Limb (tissue), 2 donors: ENCODE measurements at regions not wholly inside any gene's neighbourhood (a gene's known extent, or its start where the extent isn't known, plus 50 kb on each side); places are given as distances from the start of the nearest gene placed in this dataset.
"Not testable (repeated sequence)": the region's sequence is repeated elsewhere in the genome, so short reads cannot be mapped to it uniquely, and the experiment has no call there.

ENCODE experiments used
- DNase-seq, 2 donors: peaks; one replicate each; pipeline ENCODE4 v3.0.0-alpha.2; 2016; ENCODE audit errors: extremely low spot score in 2 of 2

GRCh38 chr14:58992935-58993334, 195.5 kb upstream of the DAAM1 start:
- no peak for DNase-seq

- no peak for DNase-seq
Measured at GRCh38 chr14:58994130-58994529, 194.3 kb upstream of the DAAM1 start.

GRCh38 chr14:59004012-59004411, 184.5 kb upstream of the DAAM1 start:
- no peak for DNase-seq

DNA sequence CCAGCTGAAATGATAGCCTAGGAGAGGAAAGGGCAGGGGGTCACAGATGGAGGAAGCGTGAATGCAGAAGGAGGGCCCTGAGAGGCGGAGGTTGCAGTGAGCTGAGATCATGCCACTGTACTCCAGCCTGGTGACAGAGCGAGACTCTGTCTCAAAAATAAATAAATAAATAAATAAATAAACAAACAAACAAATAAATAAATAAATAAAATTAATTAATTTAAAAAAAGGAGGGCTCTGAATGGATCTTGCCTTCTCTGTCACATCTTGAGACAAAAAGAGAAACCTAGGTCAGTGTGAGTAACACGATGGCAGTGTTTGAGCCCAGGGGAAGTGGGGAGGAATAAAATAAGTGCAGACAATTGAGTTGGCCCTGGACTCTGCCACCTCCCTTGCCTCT, 182.3 kb upstream of the DAAM1 start:
- DNase-seq = not testable (repeated sequence)

GRCh38 chr14:59009967-59010366, 178.5 kb upstream of the DAAM1 start:
- DNase-seq = no peak

GRCh38 chr14:59013672-59014298, 174.7 kb upstream of the DAAM1 start:
- DNase-seq = no peak

DNA sequence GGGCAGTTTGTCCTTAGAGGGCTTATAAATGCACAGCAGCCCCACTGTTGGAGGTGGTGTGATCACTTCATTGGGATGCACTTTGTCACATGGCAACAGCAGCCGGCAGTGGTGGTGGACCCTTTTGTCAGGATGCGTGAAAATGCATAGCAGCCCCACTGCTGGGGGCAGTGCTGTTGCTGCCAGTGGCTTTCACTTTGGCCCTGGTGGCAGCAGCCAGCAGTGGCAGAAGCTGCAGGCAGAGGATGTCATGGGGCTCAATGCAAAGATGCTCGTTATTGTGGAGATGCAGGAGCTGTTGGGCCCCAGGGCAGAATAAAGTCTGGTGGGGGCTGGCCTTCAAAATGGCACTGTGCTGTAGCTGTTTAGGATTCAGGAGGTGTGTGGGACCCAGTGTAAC, 173.0 kb upstream of the DAAM1 start:
- no peak for DNase-seq

DNA sequence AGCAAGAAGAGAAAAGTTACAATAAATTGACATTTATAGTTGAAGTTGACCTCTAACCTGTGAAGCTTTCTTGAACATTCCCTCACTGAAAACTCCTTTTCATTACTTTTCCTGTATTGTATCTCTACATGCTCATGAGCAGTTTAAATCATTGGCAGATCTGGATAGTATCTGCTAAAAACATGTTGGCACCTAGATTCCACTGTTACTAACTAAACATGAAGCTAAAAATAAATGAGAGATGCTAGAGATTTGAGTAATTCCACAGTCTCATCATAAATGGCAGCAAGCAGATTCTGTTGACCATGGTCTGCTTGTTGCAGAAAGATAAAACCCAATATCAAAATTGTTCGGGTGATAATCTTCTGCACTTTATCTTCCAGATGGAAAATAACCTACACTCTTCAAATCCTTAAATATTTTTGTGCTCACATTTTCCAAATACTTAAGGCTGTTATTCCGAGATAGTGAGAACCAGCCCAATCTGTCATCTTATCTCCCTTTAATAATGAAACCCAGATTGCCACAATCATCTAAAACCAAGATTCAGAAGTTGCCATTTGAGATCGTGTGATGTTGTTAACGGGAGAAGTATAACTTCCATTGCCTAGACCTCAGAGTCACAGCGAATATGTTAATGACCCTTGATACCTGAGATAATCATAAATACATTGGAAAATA, 171.0 kb upstream of the DAAM1 start:
- DNase-seq = no peak

GRCh38 chr14:59018460-59018859, 170.0 kb upstream of the DAAM1 start:
- no peak for DNase-seq

- DNase-seq = no peak
Measured at GRCh38 chr14:59018978-59019377, 169.5 kb upstream of the DAAM1 start.

DNA sequence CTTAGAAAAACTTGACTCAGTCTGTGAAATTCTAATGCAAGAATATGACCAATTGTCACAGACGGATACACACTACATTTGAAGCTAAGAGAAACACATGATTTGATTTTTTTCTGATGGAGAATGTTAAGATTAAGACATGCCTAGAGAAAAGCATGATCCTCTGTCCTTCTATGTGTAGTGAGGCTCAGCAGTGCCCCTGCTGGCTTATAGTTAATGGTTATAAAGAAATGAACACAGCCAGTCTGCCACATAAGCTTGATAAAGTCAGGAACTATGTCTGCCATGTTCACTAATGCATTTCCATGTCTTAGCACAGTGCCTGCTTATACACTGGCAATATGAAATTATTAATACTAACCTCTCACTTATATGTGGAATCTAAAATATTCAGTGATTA, 168.1 kb upstream of the DAAM1 start:
- DNase-seq = no peak

- no peak for DNase-seq
Measured at GRCh38 chr14:59022144-59022543, 166.3 kb upstream of the DAAM1 start.

DNA sequence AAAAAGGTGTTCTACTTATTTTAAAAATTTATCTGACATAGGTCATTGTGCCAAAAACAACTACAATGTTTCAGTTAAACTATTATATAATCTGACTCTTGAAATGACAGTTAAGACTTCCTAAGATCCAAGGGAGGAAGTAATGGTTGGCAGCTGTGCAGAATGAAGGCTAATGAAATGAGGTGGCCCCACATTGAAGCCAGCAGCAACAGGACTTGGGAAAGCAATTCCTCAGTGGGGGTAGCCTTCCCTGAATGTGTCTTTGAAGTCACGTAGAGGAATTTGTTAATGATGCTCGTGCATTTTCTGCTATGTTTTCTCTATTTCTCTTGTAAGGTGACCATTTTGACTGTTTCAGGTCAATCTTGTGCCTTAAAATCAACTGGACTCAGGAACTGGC, 162.4 kb upstream of the DAAM1 start:
- DNase-seq = no peak

DNA sequence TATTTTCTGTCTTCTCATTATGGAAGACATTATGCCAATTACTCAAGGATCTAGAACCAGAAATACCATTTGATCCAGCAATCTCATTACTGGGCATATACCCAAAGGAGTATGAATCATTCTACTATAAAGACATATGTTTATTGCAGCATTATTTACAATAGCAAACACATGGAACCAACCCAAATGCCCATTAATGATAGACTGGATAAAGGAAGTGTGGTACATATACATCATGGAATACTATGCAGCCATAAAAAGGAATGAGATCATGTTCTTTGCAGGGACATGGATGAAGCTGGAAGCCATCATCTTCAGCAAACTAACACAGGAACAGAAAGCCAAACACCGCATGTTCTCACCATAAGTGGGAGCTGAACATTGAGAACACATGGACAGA, 161.8 kb upstream of the DAAM1 start:
- DNase-seq = not testable (repeated sequence)

DNA sequence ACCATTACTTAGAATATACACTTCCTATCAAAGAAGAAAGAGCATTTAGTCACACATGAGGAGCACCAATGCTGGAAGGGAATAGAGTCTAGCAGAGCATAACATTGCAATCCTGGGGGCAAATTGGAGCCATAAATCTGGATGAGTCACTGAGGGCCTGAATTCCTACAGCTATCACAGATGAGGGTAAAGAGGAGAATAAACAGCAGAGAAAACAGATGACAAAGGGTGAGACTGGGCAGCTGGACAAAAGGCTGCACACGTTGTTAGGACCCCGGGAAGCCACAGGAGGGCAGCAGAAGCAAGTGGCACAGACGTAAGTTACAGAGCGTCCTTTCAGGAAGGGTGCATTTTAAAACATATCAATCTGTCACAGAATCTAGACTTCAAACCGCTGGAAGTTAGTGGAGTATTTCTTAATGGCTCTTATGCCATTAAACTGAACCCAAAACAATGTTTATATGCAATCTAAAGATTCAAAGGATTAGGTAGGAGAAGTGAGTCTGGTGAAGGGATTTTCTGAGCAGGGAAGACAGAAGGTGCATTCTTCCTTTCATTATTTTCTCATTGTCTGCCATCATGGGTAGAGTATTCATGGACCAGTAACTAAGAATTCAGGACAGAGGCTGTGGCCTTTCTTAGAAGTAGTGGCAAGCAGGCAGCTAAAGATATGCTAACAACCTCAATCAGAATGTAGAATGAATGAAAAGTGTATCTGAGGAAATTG, 159.8 kb upstream of the DAAM1 start:
- DNase-seq = peak; percentile 77 to 78

- no peak for DNase-seq
Measured at GRCh38 chr14:59032826-59033225, 155.6 kb upstream of the DAAM1 start.

GRCh38 chr14:59036134-59036533, 152.3 kb upstream of the DAAM1 start:
- DNase-seq = no peak

GRCh38 chr14:59037086-59037485, 151.4 kb upstream of the DAAM1 start:
- DNase-seq = no peak

- DNase-seq = no peak
Measured at GRCh38 chr14:59037620-59038019, 150.8 kb upstream of the DAAM1 start.

- DNase-seq = no peak
Measured at GRCh38 chr14:59038746-59039145, 149.7 kb upstream of the DAAM1 start.

- no peak for DNase-seq
Measured at GRCh38 chr14:59041308-59041707, 147.2 kb upstream of the DAAM1 start.

GRCh38 chr14:59044707-59045106, 143.8 kb upstream of the DAAM1 start:
- DNase-seq = no peak

DNA sequence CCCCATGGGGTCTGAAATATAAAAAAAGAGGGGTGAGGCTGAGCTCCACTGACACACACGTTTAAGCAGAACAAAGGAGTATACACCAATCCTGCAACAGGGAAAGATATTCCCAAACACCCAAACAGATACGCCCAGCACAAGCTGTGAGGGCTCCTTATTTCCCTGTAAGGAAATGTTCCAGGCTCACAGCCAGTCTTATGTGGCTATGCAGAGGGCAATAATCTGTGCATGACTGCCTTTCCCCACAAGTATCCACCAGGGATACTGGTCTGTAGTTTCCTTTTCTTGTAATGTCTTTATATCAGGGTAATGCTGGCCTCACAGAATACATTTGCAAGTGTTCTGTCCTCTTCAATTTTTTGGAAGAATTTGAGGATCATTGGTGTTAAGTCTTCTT, 141.7 kb upstream of the DAAM1 start:
- DNase-seq = no peak
